ENCODE measurements at regions not wholly inside any gene's neighbourhood (a gene's known extent, or its start where the extent isn't known, plus 50 kb on each side); places are given as distances from the start of the nearest gene placed in this dataset.

GRCh38 chr6:97919046-97919445 lies 636.0 kb upstream of the MMS22L start:
- Histone ChIP-seq H3K36me3 (no peaks in the 10 kb centered on the region), H3K27ac (no peak overlapping the region), H3K9me3 (no peaks in the 10 kb centered on the region), H3K27me3 (no peaks in the 10 kb centered on the region), H3K4me1 (no peaks in the 10 kb centered on the region), H3K4me3 (no peak overlapping the region)
- 64 to 76% (median 71%) methylated on average over 3 of the region's 3 CpGs for WGBS, 4 donors
- intact Hi-C loops (cut with DNase I): no loop called here
- TF ChIP-seq CTCF (IDR thresholded peaks at IDR 0.05) (no peak), POLR2A (IDR thresholded peaks at IDR 0.05) (no peak)
- DNase-seq (no peak), ATAC-seq (no peak)

DNA sequence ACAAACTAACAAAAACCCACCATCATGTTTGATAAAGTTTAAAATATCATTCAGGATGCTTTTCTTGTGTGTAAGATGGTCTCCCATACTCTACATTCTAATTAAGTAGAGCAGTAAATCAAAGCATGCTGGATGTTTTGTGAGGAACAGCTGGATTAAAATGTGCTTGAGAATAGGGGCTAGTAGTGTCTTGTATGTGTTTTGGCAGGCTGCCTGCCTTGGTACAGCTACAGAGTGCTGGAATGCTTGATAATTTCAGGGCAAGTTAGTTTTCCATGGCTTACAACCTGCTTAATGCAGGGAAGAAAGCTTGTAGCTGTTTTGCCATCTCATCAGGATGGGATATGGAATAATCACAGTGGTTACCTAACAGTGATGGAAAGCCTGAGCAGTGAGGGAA lies 636.6 kb upstream of the MMS22L start:
- H3K27me3 ChIP-seq: no peaks in the 10 kb centered on the region
- H3K9me3 ChIP-seq: no peaks in the 10 kb centered on the region
- no peaks in the 10 kb centered on the region for H3K36me3 ChIP-seq
- H3K4me1 ChIP-seq: no peaks in the 10 kb centered on the region
- intact Hi-C loops (cut with DNase I): loop anchor here in 1 of 10 donors (10.0 kb wide), 1 partner anchor 415 kb away; no protein-coding TSS in a partner anchor
- DNase-seq (no peak), ATAC-seq (no peak)
- H3K4me3 ChIP-seq: no peak overlapping the region
- TF ChIP-seq POLR2A (IDR thresholded peaks at IDR 0.05): no peak
- no peak for TF ChIP-seq CTCF (IDR thresholded peaks at IDR 0.05)
- H3K27ac ChIP-seq: no peak overlapping the region

DNA sequence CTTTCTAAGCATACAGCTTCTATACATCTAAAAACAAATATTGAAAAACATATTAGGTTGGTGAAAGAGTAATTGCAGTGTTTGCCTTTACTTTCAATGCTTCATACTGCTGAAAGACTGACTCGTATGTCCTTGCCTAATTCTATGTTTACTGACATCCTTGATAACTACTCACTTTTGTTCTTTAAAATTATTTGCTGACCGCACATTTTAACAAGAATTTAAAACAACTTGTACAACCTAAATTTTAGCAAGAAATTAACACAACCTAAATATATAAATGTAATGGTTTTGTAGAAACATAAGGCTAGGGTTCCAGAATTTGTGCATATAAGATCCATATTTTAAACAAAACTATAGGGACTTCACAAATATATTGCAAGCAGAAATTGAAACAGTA lies 640.2 kb upstream of the MMS22L start:
- no peaks in the 10 kb centered on the region for H3K27me3 ChIP-seq
- H3K27ac ChIP-seq: no peak overlapping the region
- H3K9me3 ChIP-seq: no peaks in the 10 kb centered on the region
- TF ChIP-seq CTCF (IDR thresholded peaks at IDR 0.05) (no peak), POLR2A (IDR thresholded peaks at IDR 0.05) (no peak)
- no peaks in the 10 kb centered on the region for H3K36me3 ChIP-seq
- no peak overlapping the region for H3K4me3 ChIP-seq
- no peaks in the 10 kb centered on the region for H3K4me1 ChIP-seq
- 73 to 83% (median 78%) methylated on average over 2 of the region's 2 CpGs for WGBS, 4 donors
- no peak for DNase-seq
- intact Hi-C loops (cut with DNase I): loop anchor here in 1 of 10 donors (10.0 kb wide), 1 partner anchor 418 kb away; no protein-coding TSS in a partner anchor
- no peak for ATAC-seq

GRCh38 chr6:97925504-97925903 lies 642.5 kb upstream of the MMS22L start:
- no peak overlapping the region for H3K27ac ChIP-seq
- H3K27me3 ChIP-seq: no peaks in the 10 kb centered on the region
- ATAC-seq (no peak), DNase-seq (no peak)
- no peak overlapping the region for H3K4me3 ChIP-seq
- TF ChIP-seq CTCF (IDR thresholded peaks at IDR 0.05) (no peak), POLR2A (IDR thresholded peaks at IDR 0.05) (no peak)
- H3K4me1 ChIP-seq: no peaks in the 10 kb centered on the region
- H3K9me3 ChIP-seq: no peaks in the 10 kb centered on the region
- H3K36me3 ChIP-seq: no peaks in the 10 kb centered on the region
- 68 to 77% (median 74%) methylated on average over 2 of the region's 2 CpGs for WGBS, 4 donors
- intact Hi-C loops (cut with DNase I): loop anchor here in 1 of 10 donors (10.0 kb wide), 1 partner anchor 421 kb away; no protein-coding TSS in a partner anchor
